SK-N-SH treated with all-trans-retinoic acid at 6 μM for 48 hours (cell line): ENCODE measurements at regions not wholly inside any gene's neighbourhood (a gene's known extent, or its start where the extent isn't known, plus 50 kb on each side); places are given as distances from the start of the nearest gene placed in this dataset.

Experiments
- ATAC-seq: fragments of 200-7000 bp; cut with Tn5 transposase; 3 replicates; pipeline ENCODE4 v1.9.1; 2020; ENCODE audit warnings: mild to moderate bottlenecking, moderate library complexity
- ARNTL ChIP-seq: fragments of 450-650 bp; formaldehyde crosslinking; IDR thresholded peaks from 2 replicates; pipeline ENCODE4 v1.5.0; 2020; ENCODE audit warnings: low read depth, mild to moderate bottlenecking, moderate library complexity, borderline replicate concordance
- BACH2 ChIP-seq: fragments of 250-450 bp; sonication (Bioruptor Pico); IDR thresholded peaks from 2 replicates; pipeline ENCODE4 v1.9.0; 2021; ENCODE audit warnings: mild to moderate bottlenecking, borderline replicate concordance
- CSDC2 ChIP-seq: fragments of 250-450 bp; sonication (Bioruptor Pico); IDR thresholded peaks from 2 replicates; pipeline ENCODE4 v1.5.0; 2020; ENCODE audit warnings: mild to moderate bottlenecking, moderate library complexity
- ESRRG ChIP-seq: fragments of 250-450 bp; sonication (Bioruptor Pico); IDR thresholded peaks from 2 replicates; pipeline ENCODE4 v1.6.1; 2021; ENCODE audit warnings: mild to moderate bottlenecking
- GLIS3 ChIP-seq: fragments of 250-450 bp; sonication (Bioruptor Pico); IDR thresholded peaks from 2 replicates; pipeline ENCODE4 v1.5.0; 2020; ENCODE audit warnings: mild to moderate bottlenecking, moderate library complexity
- ISL1 ChIP-seq: fragments of 250-450 bp; sonication (Bioruptor Pico); IDR thresholded peaks from 2 replicates; pipeline ENCODE4 v2.1.2; 2022; ENCODE audit warnings: mild to moderate bottlenecking, moderate library complexity
- OSR1 ChIP-seq: fragments of 250-450 bp; sonication (Bioruptor Pico); IDR thresholded peaks from 2 replicates; pipeline ENCODE4 v1.8.0; 2022; ENCODE audit warnings: moderate library complexity, mild to moderate bottlenecking, inconsistent platforms
- PPARA ChIP-seq: fragments of 250-450 bp; sonication (Bioruptor Pico); IDR thresholded peaks from 2 replicates; pipeline ENCODE4 v1.5.0; 2020; ENCODE audit warnings: mild to moderate bottlenecking, borderline replicate concordance
- RARB ChIP-seq: fragments of 250-450 bp; sonication (Bioruptor Pico); IDR thresholded peaks from 2 replicates; pipeline ENCODE4 v1.8.0; 2021; ENCODE audit warnings: mild to moderate bottlenecking, moderate library complexity
- TCF4 ChIP-seq: fragments of 250-450 bp; sonication (Bioruptor Pico); IDR thresholded peaks from 2 replicates; pipeline ENCODE4 v1.8.0; 2021; ENCODE audit warnings: mild to moderate bottlenecking, moderate library complexity, borderline replicate concordance
- TOX ChIP-seq: fragments of 250-450 bp; sonication (Bioruptor Pico); IDR thresholded peaks from 2 replicates; pipeline ENCODE4 v1.8.0; 2021; ENCODE audit warnings: mild to moderate bottlenecking, moderate library complexity, borderline replicate concordance
- ZC3H10 ChIP-seq: fragments of 250-450 bp; sonication (Bioruptor Pico); IDR thresholded peaks from 2 replicates; pipeline ENCODE4 v1.5.1; 2021; ENCODE audit warnings: mild to moderate bottlenecking, moderate library complexity
- ZFP3 ChIP-seq: fragments of 250-450 bp; sonication (Bioruptor Pico); IDR thresholded peaks from 2 replicates; pipeline ENCODE4 v1.5.0; 2020; ENCODE audit warnings: mild to moderate bottlenecking, moderate library complexity
- ZFP30 ChIP-seq: fragments of 450-650 bp; formaldehyde crosslinking; IDR thresholded peaks from 2 replicates; pipeline ENCODE4 v1.5.0; 2022; ENCODE audit warnings: mild to moderate bottlenecking, moderate library complexity
- ZNF565 ChIP-seq: fragments of 450-650 bp; formaldehyde crosslinking; conservative IDR thresholded peaks from 2 replicates; pipeline ENCODE4 v1.5.0; 2020; ENCODE audit warnings: low read depth, mild to moderate bottlenecking, moderate library complexity
- ZNF70 ChIP-seq: fragments of 450-650 bp; formaldehyde crosslinking; IDR thresholded peaks from 2 replicates; pipeline ENCODE4 v1.5.0; 2020; ENCODE audit warnings: mild to moderate bottlenecking, moderate library complexity
- ZNF8 ChIP-seq: fragments of 450-650 bp; formaldehyde crosslinking; IDR thresholded peaks from 2 replicates; pipeline ENCODE4 v1.5.0; 2020; ENCODE audit warnings: mild to moderate bottlenecking, moderate library complexity
- TF ChIP-seq, protein P1 (sequence below): fragments of 250-450 bp; sonication (Bioruptor Pico); IDR thresholded peaks from 2 replicates; pipeline ENCODE4 v1.5.1; 2020; ENCODE audit warnings: low read depth, mild to moderate bottlenecking, moderate library complexity
- TF ChIP-seq, protein P2 (sequence below): fragments of 250-450 bp; sonication (Bioruptor Pico); IDR thresholded peaks from 2 replicates; pipeline ENCODE4 v1.8.0; 2020; ENCODE audit warnings: mild to moderate bottlenecking, moderate library complexity, borderline replicate concordance
- TF ChIP-seq, protein P3 (sequence below): fragments of 250-450 bp; sonication (Bioruptor Pico); IDR thresholded peaks from 2 replicates; pipeline ENCODE4 v1.5.1; 2021; ENCODE audit warnings: mild to moderate bottlenecking, moderate library complexity
- TF ChIP-seq, protein P4 (sequence below): fragments of 250-450 bp; sonication (Bioruptor Pico); IDR thresholded peaks from 2 replicates; pipeline ENCODE4 v1.8.0; 2021; ENCODE audit warnings: low read depth, mild to moderate bottlenecking, moderate library complexity, borderline replicate concordance
- TF ChIP-seq, protein P5 (sequence below): fragments of 250-450 bp; sonication (Bioruptor Pico); IDR thresholded peaks from 2 replicates; pipeline ENCODE4 v1.5.0; 2020; ENCODE audit warnings: mild to moderate bottlenecking, moderate library complexity

DNA sequence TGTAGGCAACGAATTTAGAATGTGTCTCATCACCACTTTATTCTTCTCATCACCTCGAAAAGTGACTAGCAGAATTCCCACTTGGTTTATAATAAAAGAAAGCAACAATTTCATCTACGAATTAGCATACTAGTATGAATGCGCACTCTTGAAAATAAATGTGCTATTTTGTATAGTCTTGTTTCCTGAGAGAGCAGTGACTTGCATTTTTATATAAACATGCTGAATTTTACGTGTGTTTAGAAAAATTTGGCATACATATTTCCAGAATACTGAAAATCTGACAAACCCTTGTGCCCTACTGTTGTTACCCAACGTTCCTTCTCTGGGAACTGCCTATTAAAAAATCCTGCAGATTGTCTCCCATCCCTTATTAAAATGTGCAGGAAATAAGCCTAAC lies 786.8 kb downstream of the TSN start:
- no peak for ATAC-seq
- no peak for TF ChIP-seq ESRRG

DNA sequence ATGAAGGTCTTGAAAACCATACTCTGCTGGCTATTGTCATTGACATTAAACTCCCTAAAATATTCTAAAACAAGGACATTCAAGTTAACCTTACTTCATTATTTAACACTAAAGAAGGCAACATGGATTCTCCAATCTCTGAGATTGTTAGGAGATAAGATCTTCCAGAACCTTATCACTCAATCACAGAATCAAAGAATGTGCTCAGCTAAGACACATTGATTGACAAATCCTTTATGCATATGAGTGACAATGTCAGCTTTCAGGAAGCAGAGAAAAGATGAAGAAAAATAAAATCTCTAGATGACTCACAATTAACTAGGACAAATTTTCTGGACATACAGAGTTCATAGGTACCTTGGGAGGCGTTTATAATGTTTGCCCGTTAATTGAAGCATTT lies 787.2 kb downstream of the TSN start:
- no peak for ATAC-seq

DNA sequence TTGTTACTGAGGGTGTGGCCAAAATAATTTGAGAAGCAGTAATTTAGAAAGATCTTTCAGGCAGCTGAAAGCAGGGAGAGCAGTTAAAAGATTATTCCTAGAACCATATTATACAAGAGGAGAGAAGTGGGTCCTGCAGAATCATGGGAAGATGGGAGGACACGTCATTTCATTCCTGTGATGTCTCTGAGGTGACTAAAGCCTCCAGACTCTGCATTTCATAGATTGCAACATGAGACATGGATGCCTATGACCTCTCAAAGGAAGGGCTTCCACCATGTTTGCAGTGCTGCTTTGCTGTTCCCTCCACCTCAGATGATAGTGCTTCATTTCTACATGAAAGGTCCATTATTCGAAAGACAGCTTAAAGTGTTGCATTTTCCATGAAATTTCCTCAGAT lies 788.4 kb downstream of the TSN start:
- no peak for ATAC-seq
- TF ChIP-seq RARB (no peak), ZNF8 (no peak), ZNF70 (CRISPR knock-in tag) (no peak), GLIS3 (CRISPR knock-in tag) (no peak), TCF4 (CRISPR knock-in tag) (no peak), TOX (CRISPR knock-in tag) (no peak), BACH2 (CRISPR knock-in tag) (no peak), ZC3H10 (CRISPR knock-in tag) (no peak), ISL1 (CRISPR knock-in tag) (no peak)
- TF ChIP-seq, protein P1, sequence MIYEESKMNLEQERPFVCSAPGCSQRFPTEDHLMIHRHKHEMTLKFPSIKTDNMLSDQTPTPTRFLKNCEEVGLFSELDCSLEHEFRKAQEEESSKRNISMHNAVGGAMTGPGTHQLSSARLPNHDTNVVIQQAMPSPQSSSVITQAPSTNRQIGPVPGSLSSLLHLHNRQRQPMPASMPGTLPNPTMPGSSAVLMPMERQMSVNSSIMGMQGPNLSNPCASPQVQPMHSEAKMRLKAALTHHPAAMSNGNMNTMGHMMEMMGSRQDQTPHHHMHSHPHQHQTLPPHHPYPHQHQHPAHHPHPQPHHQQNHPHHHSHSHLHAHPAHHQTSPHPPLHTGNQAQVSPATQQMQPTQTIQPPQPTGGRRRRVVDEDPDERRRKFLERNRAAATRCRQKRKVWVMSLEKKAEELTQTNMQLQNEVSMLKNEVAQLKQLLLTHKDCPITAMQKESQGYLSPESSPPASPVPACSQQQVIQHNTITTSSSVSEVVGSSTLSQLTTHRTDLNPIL (CRISPR knock-in tag): no peak
- TF ChIP-seq, protein P2, sequence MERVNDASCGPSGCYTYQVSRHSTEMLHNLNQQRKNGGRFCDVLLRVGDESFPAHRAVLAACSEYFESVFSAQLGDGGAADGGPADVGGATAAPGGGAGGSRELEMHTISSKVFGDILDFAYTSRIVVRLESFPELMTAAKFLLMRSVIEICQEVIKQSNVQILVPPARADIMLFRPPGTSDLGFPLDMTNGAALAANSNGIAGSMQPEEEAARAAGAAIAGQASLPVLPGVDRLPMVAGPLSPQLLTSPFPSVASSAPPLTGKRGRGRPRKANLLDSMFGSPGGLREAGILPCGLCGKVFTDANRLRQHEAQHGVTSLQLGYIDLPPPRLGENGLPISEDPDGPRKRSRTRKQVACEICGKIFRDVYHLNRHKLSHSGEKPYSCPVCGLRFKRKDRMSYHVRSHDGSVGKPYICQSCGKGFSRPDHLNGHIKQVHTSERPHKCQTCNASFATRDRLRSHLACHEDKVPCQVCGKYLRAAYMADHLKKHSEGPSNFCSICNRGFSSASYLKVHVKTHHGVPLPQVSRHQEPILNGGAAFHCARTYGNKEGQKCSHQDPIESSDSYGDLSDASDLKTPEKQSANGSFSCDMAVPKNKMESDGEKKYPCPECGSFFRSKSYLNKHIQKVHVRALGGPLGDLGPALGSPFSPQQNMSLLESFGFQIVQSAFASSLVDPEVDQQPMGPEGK: no peak
- TF ChIP-seq, protein P3, sequence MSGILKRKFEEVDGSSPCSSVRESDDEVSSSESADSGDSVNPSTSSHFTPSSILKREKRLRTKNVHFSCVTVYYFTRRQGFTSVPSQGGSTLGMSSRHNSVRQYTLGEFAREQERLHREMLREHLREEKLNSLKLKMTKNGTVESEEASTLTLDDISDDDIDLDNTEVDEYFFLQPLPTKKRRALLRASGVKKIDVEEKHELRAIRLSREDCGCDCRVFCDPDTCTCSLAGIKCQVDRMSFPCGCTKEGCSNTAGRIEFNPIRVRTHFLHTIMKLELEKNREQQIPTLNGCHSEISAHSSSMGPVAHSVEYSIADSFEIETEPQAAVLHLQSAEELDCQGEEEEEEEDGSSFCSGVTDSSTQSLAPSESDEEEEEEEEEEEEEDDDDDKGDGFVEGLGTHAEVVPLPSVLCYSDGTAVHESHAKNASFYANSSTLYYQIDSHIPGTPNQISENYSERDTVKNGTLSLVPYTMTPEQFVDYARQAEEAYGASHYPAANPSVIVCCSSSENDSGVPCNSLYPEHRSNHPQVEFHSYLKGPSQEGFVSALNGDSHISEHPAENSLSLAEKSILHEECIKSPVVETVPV (CRISPR knock-in tag): no peak

More for the DNA sequence above, 787.2 kb downstream of the TSN start:
- TF ChIP-seq, protein P1 (CRISPR knock-in tag): no peak
- TF ChIP-seq OSR1: no peak
- TF ChIP-seq ZC3H10 (CRISPR knock-in tag): no peak
- TF ChIP-seq BACH2 (CRISPR knock-in tag): no peak
- TF ChIP-seq ZNF70 (CRISPR knock-in tag): no peak
- TF ChIP-seq ESRRG: no peak
- TF ChIP-seq ZNF8: no peak
- TF ChIP-seq CSDC2 (CRISPR knock-in tag): no peak
- TF ChIP-seq, protein P4, sequence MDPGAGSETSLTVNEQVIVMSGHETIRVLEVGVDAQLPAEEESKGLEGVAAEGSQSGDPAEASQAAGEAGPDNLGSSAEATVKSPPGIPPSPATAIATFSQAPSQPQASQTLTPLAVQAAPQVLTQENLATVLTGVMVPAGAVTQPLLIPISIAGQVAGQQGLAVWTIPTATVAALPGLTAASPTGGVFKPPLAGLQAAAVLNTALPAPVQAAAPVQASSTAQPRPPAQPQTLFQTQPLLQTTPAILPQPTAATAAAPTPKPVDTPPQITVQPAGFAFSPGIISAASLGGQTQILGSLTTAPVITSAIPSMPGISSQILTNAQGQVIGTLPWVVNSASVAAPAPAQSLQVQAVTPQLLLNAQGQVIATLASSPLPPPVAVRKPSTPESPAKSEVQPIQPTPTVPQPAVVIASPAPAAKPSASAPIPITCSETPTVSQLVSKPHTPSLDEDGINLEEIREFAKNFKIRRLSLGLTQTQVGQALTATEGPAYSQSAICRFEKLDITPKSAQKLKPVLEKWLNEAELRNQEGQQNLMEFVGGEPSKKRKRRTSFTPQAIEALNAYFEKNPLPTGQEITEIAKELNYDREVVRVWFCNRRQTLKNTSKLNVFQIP (CRISPR knock-in tag): no peak
- no peak for TF ChIP-seq ZFP3 (CRISPR knock-in tag)
- no peak for TF ChIP-seq TOX (CRISPR knock-in tag)
- no peak for TF ChIP-seq PPARA
- TF ChIP-seq, protein P5, sequence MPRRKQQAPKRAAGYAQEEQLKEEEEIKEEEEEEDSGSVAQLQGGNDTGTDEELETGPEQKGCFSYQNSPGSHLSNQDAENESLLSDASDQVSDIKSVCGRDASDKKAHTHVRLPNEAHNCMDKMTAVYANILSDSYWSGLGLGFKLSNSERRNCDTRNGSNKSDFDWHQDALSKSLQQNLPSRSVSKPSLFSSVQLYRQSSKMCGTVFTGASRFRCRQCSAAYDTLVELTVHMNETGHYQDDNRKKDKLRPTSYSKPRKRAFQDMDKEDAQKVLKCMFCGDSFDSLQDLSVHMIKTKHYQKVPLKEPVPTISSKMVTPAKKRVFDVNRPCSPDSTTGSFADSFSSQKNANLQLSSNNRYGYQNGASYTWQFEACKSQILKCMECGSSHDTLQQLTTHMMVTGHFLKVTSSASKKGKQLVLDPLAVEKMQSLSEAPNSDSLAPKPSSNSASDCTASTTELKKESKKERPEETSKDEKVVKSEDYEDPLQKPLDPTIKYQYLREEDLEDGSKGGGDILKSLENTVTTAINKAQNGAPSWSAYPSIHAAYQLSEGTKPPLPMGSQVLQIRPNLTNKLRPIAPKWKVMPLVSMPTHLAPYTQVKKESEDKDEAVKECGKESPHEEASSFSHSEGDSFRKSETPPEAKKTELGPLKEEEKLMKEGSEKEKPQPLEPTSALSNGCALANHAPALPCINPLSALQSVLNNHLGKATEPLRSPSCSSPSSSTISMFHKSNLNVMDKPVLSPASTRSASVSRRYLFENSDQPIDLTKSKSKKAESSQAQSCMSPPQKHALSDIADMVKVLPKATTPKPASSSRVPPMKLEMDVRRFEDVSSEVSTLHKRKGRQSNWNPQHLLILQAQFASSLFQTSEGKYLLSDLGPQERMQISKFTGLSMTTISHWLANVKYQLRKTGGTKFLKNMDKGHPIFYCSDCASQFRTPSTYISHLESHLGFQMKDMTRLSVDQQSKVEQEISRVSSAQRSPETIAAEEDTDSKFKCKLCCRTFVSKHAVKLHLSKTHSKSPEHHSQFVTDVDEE: no peak
- TF ChIP-seq, protein P2: no peak
- no peak for TF ChIP-seq ZFP30 (CRISPR knock-in tag)
- TF ChIP-seq, protein P3 (CRISPR knock-in tag): no peak
- no peak for TF ChIP-seq ARNTL (CRISPR knock-in tag)
- TF ChIP-seq ZNF565 (CRISPR knock-in tag): no peak
- TF ChIP-seq GLIS3 (CRISPR knock-in tag): no peak
